ENCODE measurements at regions not wholly inside any gene's neighbourhood (a gene's known extent, or its start where the extent isn't known, plus 50 kb on each side); places are given as distances from the start of the nearest gene placed in this dataset.

- no peaks in the 10 kb centered on the region for H3K79me2 ChIP-seq (ENCODE audit: control insufficient read depth, insufficient read depth, low read length, poor library complexity)
- H2BK120ac ChIP-seq (ENCODE audit: insufficient read depth, low read length, poor library complexity), result no peak overlapping the region
- H3K79me1 ChIP-seq (ENCODE audit: low read length), result no peaks in the 10 kb centered on the region
- no peak overlapping the region for H4K91ac ChIP-seq (ENCODE audit: low read depth, low read length)
- no peak overlapping the region for H3K4me2 ChIP-seq (ENCODE audit: low read length)
- no peaks in the 10 kb centered on the region for H3K9me3 ChIP-seq (ENCODE audit: insufficient read depth, low read depth, low read length)
- H2AK5ac ChIP-seq (ENCODE audit: low read length), result no peak overlapping the region
- H3K36me3 ChIP-seq (ENCODE audit: control insufficient read depth in 1 of 2, insufficient read depth in 2 of 2, low read length in 2 of 2), result no peaks in the 10 kb centered on the region
- H2BK12ac ChIP-seq (ENCODE audit: low read length), result no peak overlapping the region
- no peak overlapping the region for H2BK5ac ChIP-seq (ENCODE audit: low read depth, low read length, poor library complexity)
- no peak overlapping the region for H3K14ac ChIP-seq (ENCODE audit: low read length)
- no peak overlapping the region for H4K12ac ChIP-seq (ENCODE audit: low read depth, low read length)
- H3K4me1 ChIP-seq (ENCODE audit: control insufficient read depth in 1 of 2, insufficient read depth in 2 of 2, low read length in 2 of 2), result peaks cover 4 to 5% of the 10 kb centered on the region in 2 experiments
- no peak overlapping the region for H4K8ac ChIP-seq (ENCODE audit: low read depth, low read length)
- no peak for DNase-seq
- H3K4ac ChIP-seq (ENCODE audit: low read depth, low read length), result no peak overlapping the region
- no peaks in the 10 kb centered on the region for H3K27me3 ChIP-seq (ENCODE audit: insufficient read depth, low read length)
- no peak overlapping the region for H3K4me3 ChIP-seq (ENCODE audit: low read depth, low read length)
- H3K27ac ChIP-seq (ENCODE audit: low read depth, low read length), result no peak overlapping the region
- no peak overlapping the region for H3K9ac ChIP-seq (ENCODE audit: low read length)
- no peak overlapping the region for H3K18ac ChIP-seq (ENCODE audit: low read length)
- no peak overlapping the region for H3K23ac ChIP-seq (ENCODE audit: low read length)
- H2AFZ ChIP-seq (ENCODE audit: insufficient read depth, low read length, poor library complexity), result no peak overlapping the region
Observed at GRCh38 chr9:19931098-19931890, 142.5 kb upstream of the SLC24A2 start.

- no CpG with 5 or more reads among the region's 6 CpGs for WGBS (ENCODE audit: extremely low coverage, insufficient coverage, insufficient read length)
- peaks cover 0 to 2% of the 10 kb centered on the region in 2 experiments for H3K4me1 ChIP-seq (ENCODE audit: control insufficient read depth in 1 of 2, insufficient read depth in 2 of 2, low read length in 2 of 2)
- H3K79me2 ChIP-seq (ENCODE audit: control insufficient read depth, insufficient read depth, low read length, poor library complexity), result no peaks in the 10 kb centered on the region
- no peak overlapping the region for H4K8ac ChIP-seq (ENCODE audit: low read depth, low read length)
- H2AK5ac ChIP-seq (ENCODE audit: low read length), result no peak overlapping the region
- H3K4me3 ChIP-seq (ENCODE audit: low read depth, low read length), result no peak overlapping the region
- H3K14ac ChIP-seq (ENCODE audit: low read length), result no peak overlapping the region
- no peaks in the 10 kb centered on the region for H3K79me1 ChIP-seq (ENCODE audit: low read length)
- no peak overlapping the region for H2BK12ac ChIP-seq (ENCODE audit: low read length)
- no peak overlapping the region for H2BK120ac ChIP-seq (ENCODE audit: insufficient read depth, low read length, poor library complexity)
- no peak overlapping the region for H3K4ac ChIP-seq (ENCODE audit: low read depth, low read length)
- no peak overlapping the region for H2BK5ac ChIP-seq (ENCODE audit: low read depth, low read length, poor library complexity)
- H3K9ac ChIP-seq (ENCODE audit: low read length), result no peak overlapping the region
- no peak overlapping the region for H4K12ac ChIP-seq (ENCODE audit: low read depth, low read length)
- H3K9me3 ChIP-seq (ENCODE audit: insufficient read depth, low read depth, low read length), result no peaks in the 10 kb centered on the region
- no peak overlapping the region for H3K4me2 ChIP-seq (ENCODE audit: low read length)
- no peaks in the 10 kb centered on the region for H3K27me3 ChIP-seq (ENCODE audit: insufficient read depth, low read length)
- H3K36me3 ChIP-seq (ENCODE audit: control insufficient read depth in 1 of 2, insufficient read depth in 2 of 2, low read length in 2 of 2), result no peaks in the 10 kb centered on the region
- no peak overlapping the region for H4K91ac ChIP-seq (ENCODE audit: low read depth, low read length)
- DNase-seq, result no peak
- H2AFZ ChIP-seq (ENCODE audit: insufficient read depth, low read length, poor library complexity), result no peak overlapping the region
- H3K18ac ChIP-seq (ENCODE audit: low read length), result no peak overlapping the region
- no peak overlapping the region for H3K23ac ChIP-seq (ENCODE audit: low read length)
- H3K27ac ChIP-seq (ENCODE audit: low read depth, low read length), result no peak overlapping the region
Observed at GRCh38 chr9:19927560-19927959, 138.7 kb upstream of the SLC24A2 start.

GRCh38 chr9:19926774-19927173 lies 137.9 kb upstream of the SLC24A2 start:
- Histone ChIP-seq H3K9me3 (ENCODE audit: insufficient read depth, low read depth, low read length) (no peaks in the 10 kb centered on the region), H3K4me1 (ENCODE audit: control insufficient read depth in 1 of 2, insufficient read depth in 2 of 2, low read length in 2 of 2) (peaks cover 0 to 2% of the 10 kb centered on the region in 2 experiments), H2BK5ac (ENCODE audit: low read depth, low read length, poor library complexity) (no peak overlapping the region), H4K12ac (ENCODE audit: low read depth, low read length) (no peak overlapping the region), H3K79me1 (ENCODE audit: low read length) (no peaks in the 10 kb centered on the region), H3K36me3 (ENCODE audit: control insufficient read depth in 1 of 2, insufficient read depth in 2 of 2, low read length in 2 of 2) (no peaks in the 10 kb centered on the region), H3K4me2 (ENCODE audit: low read length) (no peak overlapping the region), H2BK120ac (ENCODE audit: insufficient read depth, low read length, poor library complexity) (no peak overlapping the region), H4K8ac (ENCODE audit: low read depth, low read length) (no peak overlapping the region), H3K4me3 (ENCODE audit: low read depth, low read length) (no peak overlapping the region), H3K79me2 (ENCODE audit: control insufficient read depth, insufficient read depth, low read length, poor library complexity) (no peaks in the 10 kb centered on the region), H3K14ac (ENCODE audit: low read length) (no peak overlapping the region), H3K4ac (ENCODE audit: low read depth, low read length) (no peak overlapping the region), H3K9ac (ENCODE audit: low read length) (no peak overlapping the region), H3K27me3 (ENCODE audit: insufficient read depth, low read length) (no peaks in the 10 kb centered on the region), H3K27ac (ENCODE audit: low read depth, low read length) (no peak overlapping the region), H2AFZ (ENCODE audit: insufficient read depth, low read length, poor library complexity) (no peak overlapping the region), H2BK12ac (ENCODE audit: low read length) (no peak overlapping the region), H3K23ac (ENCODE audit: low read length) (no peak overlapping the region), H3K18ac (ENCODE audit: low read length) (no peak overlapping the region), H2AK5ac (ENCODE audit: low read length) (no peak overlapping the region), H4K91ac (ENCODE audit: low read depth, low read length) (no peak overlapping the region)
- WGBS (ENCODE audit: extremely low coverage, insufficient coverage, insufficient read length), result no CpG with 5 or more reads among the region's 7 CpGs
- no peak for DNase-seq

GRCh38 chr9:19925674-19926503 lies 137.1 kb upstream of the SLC24A2 start:
- Histone ChIP-seq H3K18ac (ENCODE audit: low read length) (no peak overlapping the region), H3K79me2 (ENCODE audit: control insufficient read depth, insufficient read depth, low read length, poor library complexity) (no peaks in the 10 kb centered on the region), H3K4ac (ENCODE audit: low read depth, low read length) (no peak overlapping the region), H3K27ac (ENCODE audit: low read depth, low read length) (no peak overlapping the region), H2BK5ac (ENCODE audit: low read depth, low read length, poor library complexity) (no peak overlapping the region), H4K12ac (ENCODE audit: low read depth, low read length) (no peak overlapping the region), H3K79me1 (ENCODE audit: low read length) (no peaks in the 10 kb centered on the region), H2AK5ac (ENCODE audit: low read length) (no peak overlapping the region), H3K4me2 (ENCODE audit: low read length) (peak overlapping the region; percentile 75), H4K91ac (ENCODE audit: low read depth, low read length) (no peak overlapping the region), H3K14ac (ENCODE audit: low read length) (no peak overlapping the region), H3K4me1 (ENCODE audit: control insufficient read depth in 1 of 2, insufficient read depth in 2 of 2, low read length in 2 of 2) (peaks cover 0 to 2% of the 10 kb centered on the region in 2 experiments), H3K23ac (ENCODE audit: low read length) (no peak overlapping the region), H3K36me3 (ENCODE audit: control insufficient read depth in 1 of 2, insufficient read depth in 2 of 2, low read length in 2 of 2) (no peaks in the 10 kb centered on the region), H3K27me3 (ENCODE audit: insufficient read depth, low read length) (no peaks in the 10 kb centered on the region), H4K8ac (ENCODE audit: low read depth, low read length) (no peak overlapping the region), H3K9me3 (ENCODE audit: insufficient read depth, low read depth, low read length) (no peaks in the 10 kb centered on the region), H2BK120ac (ENCODE audit: insufficient read depth, low read length, poor library complexity) (no peak overlapping the region), H2AFZ (ENCODE audit: insufficient read depth, low read length, poor library complexity) (peak overlapping the region; percentile 15), H2BK12ac (ENCODE audit: low read length) (peak overlapping the region; percentile 41), H3K9ac (ENCODE audit: low read length) (no peak overlapping the region), H3K4me3 (ENCODE audit: low read depth, low read length) (peak overlapping the region; percentile 51)
- WGBS (ENCODE audit: extremely low coverage, insufficient coverage, insufficient read length), result no CpG with 5 or more reads among the region's 20 CpGs
- DNase-seq, result peak; percentile 74 to 97

Data from trophoblast cell (in vitro differentiated cells and primary cell).